H1 (cell line): ENCODE measurements at regions not wholly inside any gene's neighbourhood (a gene's known extent, or its start where the extent isn't known, plus 50 kb on each side); places are given as distances from the start of the nearest gene placed in this dataset.

ENCODE experiments used
- CBX5 ChIP-seq: fragments of 300-800, 300-1000 bp; sonication (generic); IDR thresholded peaks from 2 replicates; pipeline ENCODE4 v1.7.1; 2016; ENCODE audit warnings: antibody characterized with exemption, low read length, low read depth
- HDAC2 ChIP-seq, 2 experiments: fragments of 300-600 bp in 1 of 2; sonication (generic) in 1 of 2; IDR thresholded peaks; 2 replicates each; pipeline ENCODE4 v1.6.1; 2011 to 2012; ENCODE audit warnings: low read depth in 2 of 2, low read length in 2 of 2, mild to moderate bottlenecking in 2 of 2, moderate library complexity in 2 of 2, borderline replicate concordance in 1 of 2, inconsistent platforms in 1 of 2
- PHF8 ChIP-seq: fragments of 200-600 bp; sonication (generic); conservative IDR thresholded peaks from 2 replicates; pipeline ENCODE4 v1.7.1; 2012; ENCODE audit warnings: low read depth, mild to moderate bottlenecking, inconsistent platforms, low read length, moderate library complexity
- SRF ChIP-seq: IDR thresholded peaks from 2 replicates; pipeline ENCODE4 v1.6.1; 2011; ENCODE audit warnings: mild to moderate bottlenecking, low read depth, low read length, moderate library complexity
- TF ChIP-seq, protein P1 (sequence below): IDR thresholded peaks from 2 replicates; pipeline ENCODE4 v1.6.1; 2012; ENCODE audit warnings: low read length, inconsistent platforms

GRCh38 chr12:30145684-30146032 lies 361.9 kb upstream of the TMTC1 start (continued):
- TF ChIP-seq, protein P1, sequence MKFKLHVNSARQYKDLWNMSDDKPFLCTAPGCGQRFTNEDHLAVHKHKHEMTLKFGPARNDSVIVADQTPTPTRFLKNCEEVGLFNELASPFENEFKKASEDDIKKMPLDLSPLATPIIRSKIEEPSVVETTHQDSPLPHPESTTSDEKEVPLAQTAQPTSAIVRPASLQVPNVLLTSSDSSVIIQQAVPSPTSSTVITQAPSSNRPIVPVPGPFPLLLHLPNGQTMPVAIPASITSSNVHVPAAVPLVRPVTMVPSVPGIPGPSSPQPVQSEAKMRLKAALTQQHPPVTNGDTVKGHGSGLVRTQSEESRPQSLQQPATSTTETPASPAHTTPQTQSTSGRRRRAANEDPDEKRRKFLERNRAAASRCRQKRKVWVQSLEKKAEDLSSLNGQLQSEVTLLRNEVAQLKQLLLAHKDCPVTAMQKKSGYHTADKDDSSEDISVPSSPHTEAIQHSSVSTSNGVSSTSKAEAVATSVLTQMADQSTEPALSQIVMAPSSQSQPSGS: no peak
- TF ChIP-seq PHF8: no peak
- no peak for TF ChIP-seq CBX5
- no peak for TF ChIP-seq SRF
- TF ChIP-seq HDAC2 (IDR thresholded peaks at IDR 0.05; ENCODE audit: borderline replicate concordance in 1 of 2, low read depth in 2 of 2, low read length in 2 of 2): no peak
